ENCODE measurements at regions not wholly inside any gene's neighbourhood (a gene's known extent, or its start where the extent isn't known, plus 50 kb on each side); places are given as distances from the start of the nearest gene placed in this dataset.
"Not testable (repeated sequence)": the region's sequence is repeated elsewhere in the genome, so short reads cannot be mapped to it uniquely, and the experiment has no call there.

DNA sequence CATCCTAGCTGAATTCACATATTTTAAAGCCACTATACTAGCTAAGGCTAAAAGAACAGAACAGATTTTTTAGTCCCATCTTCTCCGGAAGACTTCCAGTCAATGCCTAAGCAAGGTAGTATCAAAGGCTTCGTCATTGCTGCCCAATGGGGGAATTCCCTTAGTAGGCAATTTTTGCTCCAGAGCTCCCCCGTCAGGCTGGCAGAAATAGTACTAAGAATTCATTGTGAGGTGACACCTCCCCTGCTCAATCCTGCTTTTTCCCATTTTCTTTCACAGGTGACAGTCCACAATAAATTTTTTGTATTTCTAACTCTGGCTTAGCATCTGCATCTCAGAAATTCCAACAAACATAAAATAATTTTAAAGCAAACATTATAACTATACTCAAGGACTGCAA lies 52.8 kb upstream of the SRSF6 start:
- DNase-seq: peak; percentile 13

DNA sequence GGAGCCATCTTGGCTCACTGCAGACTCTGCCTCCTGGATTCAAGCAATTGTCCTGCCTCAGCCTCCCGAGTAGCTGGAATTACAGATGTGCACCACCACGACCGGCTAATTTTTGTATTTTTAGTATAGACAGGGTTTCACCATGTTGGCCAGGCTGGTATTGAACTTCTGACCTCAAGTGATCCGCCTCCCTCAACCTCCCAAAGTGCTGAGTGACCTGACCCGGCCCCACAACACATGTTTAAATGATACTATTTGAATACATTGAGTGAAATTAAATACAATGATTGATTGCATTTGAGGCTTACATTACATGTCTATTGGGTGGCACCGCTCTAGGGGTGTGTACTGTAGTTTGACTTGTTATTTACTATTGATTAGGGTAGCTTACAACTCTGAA lies 56.8 kb upstream of the SRSF6 start:
- DNase-seq: not testable (repeated sequence)

DNA sequence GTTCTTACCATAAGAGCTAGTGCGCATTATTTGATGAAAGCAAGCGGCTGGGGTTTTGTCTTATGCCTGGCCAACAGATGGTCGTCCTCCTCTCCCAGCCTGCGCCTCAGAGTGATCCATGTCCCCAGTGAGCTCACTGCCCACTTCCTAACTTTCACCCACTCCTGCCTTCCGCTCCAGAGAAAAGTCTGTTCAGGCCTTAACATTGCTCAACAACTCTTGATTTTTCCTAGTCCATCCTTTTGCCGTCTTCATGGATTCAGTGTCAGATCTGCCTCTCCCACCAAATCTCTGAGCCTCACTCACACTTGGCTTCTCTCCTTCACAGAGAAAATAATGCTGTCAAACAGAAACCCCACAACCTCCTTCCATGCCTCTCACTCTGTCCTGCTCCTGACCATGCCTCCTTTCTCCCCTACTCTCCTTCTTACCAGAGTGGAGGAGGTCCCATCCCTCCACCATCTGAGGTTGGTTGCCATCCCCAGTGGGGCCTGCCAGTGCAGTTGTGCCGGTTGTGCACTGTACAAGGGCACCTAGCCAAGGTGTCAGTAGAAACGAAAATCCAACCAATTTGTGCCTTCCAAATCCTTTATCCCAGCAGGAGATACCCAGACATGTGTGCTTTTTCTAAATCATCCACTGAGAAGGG lies 58.9 kb upstream of the SRSF6 start:
- DNase-seq: no peak

DNA sequence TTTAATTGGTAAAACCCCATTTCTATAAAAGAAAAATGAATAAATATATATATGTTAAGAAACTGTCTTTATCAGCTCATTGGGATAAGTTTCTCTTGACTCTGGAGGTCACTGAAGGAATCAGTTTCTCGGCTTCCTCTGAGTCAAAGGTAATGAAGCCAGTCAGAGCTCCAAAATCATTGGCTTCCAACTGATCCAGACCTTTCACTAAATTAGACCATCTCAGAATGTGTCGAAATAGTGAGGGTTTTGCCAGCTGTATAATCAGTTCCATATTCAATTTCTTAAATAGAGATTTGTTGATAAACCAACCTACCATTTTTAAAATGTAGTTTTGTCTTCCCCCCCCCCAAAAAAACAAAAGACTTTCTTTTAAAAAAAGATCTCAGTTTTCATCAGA lies 60.5 kb upstream of the SRSF6 start:
- no peak for DNase-seq

DNA sequence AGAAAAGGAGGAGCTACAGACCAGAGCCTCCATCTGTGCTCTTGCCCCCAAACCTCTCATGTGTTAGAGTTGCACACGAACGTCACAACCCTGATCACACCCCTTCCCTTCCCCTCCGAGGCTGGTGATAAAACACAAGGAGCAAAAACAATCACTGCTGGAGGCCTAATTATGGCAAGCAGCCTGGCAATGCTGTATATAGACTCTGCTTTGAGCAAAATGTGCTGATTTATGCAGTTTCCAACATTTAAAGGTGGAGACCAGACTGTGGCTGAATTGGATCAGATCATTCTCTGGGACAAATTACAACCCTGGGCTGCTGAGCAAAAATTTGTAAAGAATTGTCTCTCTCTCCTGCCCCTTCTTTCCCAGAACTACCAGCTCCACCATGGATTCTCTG lies 64.6 kb upstream of the SRSF6 start:
- DNase-seq: no peak

DNA sequence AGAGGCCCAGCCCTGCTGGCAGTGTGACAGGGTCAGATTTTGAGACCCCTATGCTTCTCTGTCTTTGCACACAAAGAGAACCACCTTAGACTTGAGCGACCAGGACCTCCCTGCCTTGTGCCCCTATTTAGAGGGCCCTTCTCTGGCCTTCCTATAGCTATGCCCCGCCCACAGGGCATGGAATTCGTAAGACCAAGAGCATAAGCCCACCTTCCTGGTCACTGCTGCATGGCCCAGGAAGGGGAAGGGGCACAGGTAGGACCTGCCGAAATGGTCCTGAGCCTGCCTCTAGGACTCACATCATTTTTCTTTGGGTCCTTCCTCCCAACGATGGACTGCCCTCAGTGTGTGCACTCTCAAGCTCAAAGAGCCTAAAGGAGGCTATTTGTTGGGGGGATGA lies 65.1 kb upstream of the SRSF6 start:
- no peak for DNase-seq

DNA sequence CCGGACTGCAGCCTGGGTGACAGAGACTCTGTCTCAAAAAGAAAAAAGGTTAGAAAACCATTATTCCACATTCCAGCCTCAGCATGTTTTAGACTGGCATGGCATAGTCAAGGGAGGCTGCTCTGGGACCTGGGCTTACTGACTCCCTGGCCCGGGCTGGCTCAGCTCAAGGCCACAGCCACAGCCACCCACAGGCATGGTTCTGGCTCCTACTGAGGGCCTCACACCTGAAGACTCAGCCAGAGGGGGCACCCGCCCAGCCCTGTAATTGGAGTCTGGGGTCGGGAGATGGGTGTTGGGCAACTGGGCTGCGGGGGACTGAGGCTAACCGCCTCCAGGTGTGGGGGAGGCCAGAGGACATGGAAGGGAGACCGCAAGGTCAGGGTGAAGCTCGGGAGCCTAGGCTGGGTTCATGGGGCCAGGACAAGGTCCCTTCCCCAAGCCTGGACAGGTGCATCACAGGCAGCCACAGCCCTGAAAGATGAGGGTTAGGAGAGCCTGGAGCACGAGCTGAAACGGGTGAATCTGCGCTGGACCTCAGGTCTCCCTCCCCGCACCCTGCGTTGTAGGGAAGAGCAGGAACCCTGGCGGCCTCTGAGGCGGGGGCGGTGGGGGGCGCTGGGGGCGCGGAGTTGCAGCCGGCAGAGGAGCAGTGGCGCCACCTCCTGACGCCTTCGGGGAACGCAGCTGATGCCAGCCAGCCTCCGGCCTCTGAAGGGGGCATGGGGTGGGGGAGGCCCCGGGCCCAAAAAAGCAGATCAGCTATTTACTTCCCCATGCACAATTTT lies 67.7 kb upstream of the SRSF6 start:
- DNase-seq: no peak

DNA sequence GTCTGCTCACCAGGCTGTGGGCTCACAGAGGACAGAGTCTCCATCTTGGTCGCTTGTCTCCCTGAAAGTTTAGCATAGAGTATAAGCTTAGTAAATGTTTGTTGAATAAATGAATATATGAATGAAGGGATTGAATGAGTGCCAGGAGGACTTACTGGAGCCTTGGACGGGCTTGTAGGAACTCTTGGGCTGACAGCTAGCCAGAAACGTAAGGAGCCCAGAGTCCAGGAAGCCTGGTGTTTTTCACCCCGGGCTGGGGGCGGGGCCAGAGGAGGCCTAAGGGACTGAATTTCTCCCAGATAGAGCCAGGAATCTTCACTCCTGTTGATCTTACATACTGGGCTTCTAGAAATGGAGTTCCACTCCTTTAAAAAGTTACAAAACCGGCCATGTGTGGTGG lies 68.5 kb upstream of the SRSF6 start:
- no peak for DNase-seq

DNA sequence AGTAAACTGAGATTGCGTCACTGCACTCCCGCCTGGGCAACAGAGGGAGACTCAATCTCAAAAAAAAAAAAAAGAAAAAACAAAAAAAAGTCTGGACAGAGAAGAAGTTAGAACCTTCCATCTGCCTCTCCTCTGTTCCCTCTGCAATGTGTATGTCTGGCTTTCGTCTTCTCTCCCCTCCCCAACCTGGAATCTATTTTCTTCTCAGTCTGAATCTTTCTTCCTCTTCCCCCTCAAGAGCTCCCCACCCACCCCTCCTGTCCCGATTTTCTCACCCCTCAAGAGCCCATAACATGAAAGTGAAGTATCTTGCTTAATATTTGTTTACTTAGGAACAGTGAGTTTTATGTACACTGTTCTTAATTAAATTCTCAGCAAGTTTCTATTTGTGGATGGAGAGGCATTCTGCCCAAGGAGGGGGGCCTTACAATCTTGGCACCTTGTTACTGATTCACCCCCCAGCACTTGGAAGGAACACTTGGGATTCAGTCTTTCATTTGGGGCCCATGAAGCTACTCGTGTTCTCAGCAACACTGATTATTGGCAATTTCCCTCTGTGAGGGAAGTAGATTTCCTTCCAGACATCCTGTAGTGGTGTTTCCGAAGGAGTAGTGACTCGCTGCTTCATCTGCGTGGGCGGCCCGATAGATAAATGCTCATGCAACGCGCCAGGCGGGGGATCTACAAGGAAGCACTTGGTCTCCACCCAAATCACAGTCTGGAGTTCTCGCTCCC lies 69.3 kb upstream of the SRSF6 start:
- DNase-seq: no peak

DNA sequence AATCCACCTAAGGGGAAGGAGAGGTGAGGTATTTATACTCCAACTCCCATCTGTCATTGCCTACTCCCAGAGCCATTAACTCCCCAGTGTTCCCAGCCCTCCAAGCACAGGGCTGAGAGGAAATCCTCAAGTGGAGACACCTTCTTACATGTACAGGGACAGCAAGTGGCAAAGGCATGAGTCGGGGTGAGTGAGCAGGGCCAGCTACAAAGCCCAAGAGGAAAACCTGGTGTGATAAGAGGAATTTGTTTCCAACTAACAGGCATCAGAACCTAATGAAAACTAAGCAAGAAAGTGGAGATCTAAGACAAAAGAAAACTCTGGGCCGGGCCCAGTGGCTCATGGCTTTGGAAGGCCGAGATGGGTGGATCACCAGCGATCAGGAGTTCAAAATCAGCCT lies 70.0 kb upstream of the SRSF6 start:
- no peak for DNase-seq

DNA sequence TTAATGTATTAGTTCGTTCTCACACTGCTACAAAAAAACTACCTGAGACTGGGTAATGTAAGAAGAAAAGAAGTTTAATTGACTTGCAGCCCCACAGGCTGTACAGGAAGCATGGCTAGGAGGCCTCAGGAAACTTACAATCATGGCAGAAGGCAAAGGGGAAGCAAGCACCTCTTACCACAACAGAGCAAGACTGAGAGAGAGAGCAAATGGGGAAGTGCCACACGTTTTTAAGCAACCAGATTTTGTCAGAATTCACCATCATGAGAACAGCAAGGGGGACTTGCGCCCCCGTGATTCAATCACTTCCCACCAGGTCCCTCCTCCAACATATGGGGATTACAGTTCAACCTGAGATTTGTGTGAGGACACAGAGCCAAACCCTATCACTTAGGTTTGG lies 70.8 kb upstream of the SRSF6 start:
- DNase-seq: peak; percentile 21

DNA sequence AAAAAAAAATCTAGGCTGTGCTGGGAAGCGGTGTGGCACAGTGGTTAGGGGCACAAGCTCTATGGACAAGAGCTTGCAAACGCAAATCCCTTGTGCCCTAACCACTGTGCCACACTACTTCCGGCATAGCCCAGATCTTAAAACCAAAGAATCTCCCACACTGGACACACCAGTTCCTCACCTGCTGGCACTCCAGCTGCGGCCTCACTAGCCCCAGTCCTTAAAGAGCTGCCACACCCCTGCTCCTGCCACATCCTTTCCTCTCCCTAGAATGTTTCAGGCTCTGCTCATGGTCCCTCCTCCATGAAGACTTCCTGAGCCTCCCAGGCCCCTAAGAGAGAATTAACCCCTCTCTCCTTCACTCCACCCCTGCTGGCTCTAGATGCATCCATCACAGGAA lies 71.8 kb upstream of the SRSF6 start:
- no peak for DNase-seq

DNA sequence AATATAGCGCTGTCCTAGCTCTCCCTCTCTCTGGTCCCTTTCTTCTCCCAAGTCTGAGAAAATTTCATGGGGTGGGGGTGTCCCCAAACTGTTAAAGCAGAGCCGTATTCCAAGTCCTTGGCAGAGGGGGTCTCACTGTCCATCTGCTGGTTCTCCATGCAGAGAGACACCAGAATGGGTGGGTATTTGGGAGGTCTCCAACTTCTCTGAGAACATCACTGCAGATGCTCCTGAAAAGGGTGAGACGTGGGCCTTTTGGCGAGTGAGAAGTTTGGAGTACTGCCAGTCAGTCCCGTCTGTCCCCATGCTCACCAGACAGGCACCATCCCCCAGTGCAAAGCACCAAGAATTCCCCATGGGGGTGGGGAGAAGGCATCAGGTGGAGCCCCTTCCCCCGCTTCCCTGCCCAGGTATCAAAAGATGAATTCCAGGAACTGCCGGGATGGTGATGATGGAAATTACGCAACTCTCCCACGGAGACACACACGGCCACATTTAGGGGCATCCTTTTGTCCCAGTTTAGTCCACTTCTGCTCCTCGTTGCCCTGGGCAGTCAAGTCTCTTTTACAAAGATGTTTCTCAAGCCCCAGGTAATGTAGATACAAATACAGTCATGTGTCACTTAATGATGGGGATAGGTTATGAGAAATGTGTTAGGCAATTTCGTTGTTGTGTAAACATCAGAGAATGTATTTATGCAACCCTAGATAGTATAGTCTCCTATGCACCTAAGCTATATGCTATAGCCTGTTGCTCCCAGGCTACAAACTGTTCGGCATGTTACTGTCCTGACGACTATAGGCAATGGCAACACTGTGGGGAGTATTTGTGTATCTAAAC lies 73.4 kb upstream of the SRSF6 start:
- DNase-seq: no peak

DNA sequence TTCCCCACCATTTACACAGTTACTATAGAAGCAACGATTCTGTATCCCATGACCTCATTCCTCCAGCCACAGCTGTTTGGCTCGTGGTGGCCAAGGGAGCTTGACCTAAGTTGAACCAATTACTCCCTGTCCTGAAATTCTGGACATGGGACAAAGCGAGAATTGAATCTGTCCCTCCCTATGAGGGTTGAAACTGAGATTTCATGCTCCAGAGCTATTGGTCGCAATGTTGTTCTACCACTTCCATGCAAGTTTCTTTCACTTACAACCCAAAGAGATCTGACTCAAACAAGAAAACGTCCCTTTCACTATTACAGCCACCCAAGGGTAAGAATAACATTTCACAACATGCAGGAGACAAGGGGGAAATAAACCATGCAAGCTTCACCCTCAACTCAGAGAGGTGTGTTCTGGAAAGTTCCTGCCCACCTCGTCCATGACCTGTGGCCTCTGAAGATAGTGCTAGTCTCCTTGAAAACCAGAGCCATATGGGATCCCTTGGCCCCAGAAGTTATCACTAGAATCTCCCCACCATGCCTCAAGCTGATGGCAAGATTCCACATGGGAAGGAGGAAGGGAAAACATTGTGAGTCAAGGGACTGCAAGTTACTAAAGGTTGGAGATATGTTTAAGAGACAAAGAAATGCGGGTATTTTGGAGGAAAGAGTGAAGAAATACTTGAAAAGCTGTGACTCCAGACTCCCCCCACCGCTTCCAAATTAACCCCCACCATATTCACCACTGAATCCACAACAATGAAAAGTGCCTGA lies 74.5 kb upstream of the SRSF6 start:
- DNase-seq: no peak

DNA sequence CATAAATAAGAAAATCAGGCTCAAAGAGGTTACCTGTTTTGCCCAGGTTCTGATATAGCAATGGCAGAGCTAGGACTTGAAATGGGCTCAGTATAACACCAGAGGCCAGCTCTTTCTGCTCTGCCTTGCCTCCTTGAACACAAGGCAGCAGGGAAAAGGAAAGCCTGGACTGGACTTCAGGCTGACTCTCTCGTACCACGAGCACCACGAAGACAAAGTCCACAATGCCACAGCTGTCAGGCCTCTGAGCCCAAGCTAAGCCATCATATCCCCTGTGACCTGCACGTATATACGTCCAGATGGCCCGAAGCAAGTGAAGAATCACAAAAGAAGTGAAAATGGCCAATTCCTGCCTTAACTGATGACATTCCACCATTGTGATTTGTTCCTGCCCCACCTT lies 75.6 kb upstream of the SRSF6 start:
- not testable (repeated sequence) for DNase-seq

DNA sequence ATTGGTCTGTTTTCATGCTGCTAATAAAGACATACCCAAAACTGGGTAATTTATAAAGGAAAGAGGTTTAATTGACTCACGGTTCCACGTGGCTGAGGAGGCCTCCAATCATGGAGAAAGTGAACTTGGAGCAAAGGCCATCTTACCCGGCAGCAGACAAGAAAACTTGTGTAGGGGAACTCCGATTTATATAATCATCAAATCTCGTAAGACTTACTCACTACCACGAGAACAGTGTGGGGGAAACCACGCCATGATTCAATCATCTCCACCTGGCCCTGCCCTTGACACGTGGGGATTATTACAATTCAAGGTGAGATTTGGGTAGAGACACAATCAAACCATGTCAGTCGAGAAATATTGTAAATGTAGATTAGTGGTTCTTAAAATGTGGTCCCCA lies 76.2 kb upstream of the SRSF6 start:
- not testable (repeated sequence) for DNase-seq

DNA sequence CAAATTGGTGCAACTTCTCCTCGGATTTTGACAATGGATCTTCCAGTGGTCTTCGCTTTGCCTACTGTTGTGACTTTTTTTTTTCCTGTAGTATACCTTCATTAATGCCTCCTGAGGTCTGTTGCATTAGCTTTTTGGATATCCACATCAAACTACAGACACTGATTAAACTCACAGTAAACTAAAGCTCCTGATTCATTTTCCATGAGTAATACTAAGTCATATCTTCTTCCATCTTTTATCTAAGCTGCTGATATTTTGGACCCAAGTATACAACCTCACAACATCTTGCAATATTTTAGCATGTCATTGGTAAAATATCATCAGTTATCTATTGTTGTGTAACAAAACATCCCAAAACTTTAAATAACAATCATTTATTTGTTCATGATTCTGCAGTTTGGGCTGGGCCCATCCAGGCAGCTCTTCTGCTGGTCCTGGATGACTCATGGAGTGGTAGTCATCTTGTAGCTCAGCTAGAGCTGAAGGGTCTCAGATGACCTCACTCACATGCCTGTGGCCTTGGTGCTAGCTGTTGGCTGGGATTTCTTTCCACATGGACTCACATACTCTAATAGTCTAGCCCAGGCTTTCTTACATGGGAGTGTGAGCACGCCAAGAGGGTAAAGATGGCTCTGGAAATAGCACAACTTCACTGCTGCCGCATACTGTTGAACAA lies 78.3 kb upstream of the SRSF6 start:
- no peak for DNase-seq

DNA sequence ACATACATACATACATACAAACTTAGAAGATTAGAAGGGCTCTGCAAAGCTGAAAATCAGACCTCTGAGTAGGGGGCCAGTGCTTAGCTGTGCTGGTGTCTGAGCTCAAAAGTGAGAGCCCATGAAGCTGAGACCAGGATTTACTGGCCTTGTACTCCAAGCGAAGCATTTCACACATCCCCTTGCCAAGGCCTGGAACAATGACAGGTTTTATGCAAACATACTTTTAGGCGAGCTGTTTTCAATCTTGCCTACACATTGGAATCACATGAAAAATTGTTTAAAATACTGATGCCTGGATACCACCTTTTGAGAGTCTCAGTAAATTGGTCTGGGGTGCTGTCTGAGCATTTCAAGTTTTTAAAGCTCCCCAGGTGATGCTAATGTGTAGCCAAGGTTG lies 80.9 kb upstream of the SRSF6 start:
- no peak for DNase-seq

DNA sequence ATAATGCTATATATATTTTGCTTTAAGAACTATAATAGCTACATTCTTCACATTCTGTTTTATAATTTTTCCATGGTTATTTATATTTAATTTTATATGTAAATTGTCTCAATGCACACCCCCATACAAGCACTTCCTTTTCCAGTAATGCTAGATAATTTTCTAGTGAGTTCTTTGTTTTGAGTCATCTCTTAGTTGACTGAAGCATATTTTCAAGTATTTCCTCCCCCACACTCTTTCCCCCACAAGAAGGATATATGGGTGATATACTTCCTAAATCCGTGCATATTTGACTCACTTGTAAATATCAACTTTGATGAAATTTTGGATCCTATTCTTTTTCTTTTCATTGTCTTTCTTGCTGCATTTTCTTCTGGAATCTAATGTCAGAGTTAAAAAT lies 82.1 kb upstream of the SRSF6 start:
- DNase-seq: no peak

DNA sequence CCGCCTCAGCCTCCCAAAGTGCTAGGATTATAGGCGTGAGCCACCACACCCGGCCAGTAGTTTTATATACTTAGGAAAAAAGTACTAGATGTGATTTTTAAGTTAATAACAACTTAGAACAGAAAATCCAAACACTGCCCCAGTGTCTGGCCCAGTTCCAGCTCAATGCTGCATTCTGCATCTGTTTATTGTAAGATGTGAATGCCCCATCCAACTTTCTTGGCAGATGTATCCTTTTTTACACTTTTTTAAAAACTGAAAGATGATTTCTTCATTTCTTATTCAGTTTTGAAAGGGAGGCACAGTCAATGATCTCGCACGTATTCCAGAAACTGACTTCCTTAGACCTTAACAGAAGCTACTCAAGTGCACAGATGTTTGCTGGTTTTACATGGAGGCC lies 85.6 kb upstream of the SRSF6 start:
- no peak for DNase-seq

DNA sequence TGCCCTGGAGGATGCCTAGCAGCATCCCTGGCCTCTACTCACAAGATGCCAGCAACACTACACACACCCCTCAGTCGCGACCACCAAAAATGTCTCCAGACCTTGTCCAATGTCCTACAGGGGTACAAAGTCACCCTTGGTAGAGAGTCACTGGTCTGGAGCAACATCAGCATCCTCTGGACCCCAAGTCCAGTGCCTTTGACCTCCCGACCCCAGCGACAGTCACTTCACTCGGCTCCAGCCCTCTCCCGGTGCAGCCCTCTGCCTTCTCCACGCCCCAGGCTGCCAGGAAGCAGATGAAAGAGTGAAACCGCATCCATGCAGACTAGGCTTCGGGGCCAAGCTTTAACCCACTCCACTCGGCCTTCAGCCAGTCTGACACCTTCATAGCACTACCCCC lies 92.0 kb upstream of the SRSF6 start:
- no peak for DNase-seq

DNA sequence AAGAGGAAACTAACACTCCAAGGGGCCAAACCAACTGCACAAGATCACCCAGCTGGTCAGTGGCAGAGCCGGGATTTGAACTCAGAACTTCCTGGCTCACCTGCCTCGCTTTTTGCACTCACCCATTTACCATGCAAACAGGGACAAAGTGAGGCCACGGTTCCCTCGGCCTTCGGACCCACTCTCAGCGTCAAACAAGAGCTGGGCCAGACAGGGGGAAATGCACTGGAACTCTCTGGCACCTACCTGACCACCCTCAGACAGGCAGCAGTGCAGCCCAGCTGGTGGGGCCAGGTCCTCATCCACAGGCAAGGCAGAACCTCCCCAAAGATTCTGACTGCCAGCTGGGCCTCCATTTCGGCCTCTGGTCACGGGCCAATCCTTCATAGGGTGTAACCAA lies 93.7 kb upstream of the SRSF6 start:
- no peak for DNase-seq

Data from OCI-M1 (cell line).